Ovary (tissue), 7 donors: ENCODE measurements at regions not wholly inside any gene's neighbourhood (a gene's known extent, or its start where the extent isn't known, plus 50 kb on each side); places are given as distances from the start of the nearest gene placed in this dataset.

Experiments
- DNase-seq, 5 donors: peaks; one replicate each; pipeline ENCODE4 v3.0.0-alpha.2; 2019 to 2020
- H3K27ac ChIP-seq, 2 donors: fragments of 200-600 bp; one replicate each; pipeline versions ENCODE4 v1.5.1 to v1.8.0; 2019 to 2022
- H3K27me3 ChIP-seq: fragments of 200-600 bp; one replicate; pipeline ENCODE4 v1.8.0; 2022
- H3K36me3 ChIP-seq: fragments of 200-600 bp; sonication (generic); one replicate; pipeline ENCODE4 v1.5.1; 2019
- H3K4me1 ChIP-seq: one replicate; pipeline ENCODE4 v1.8.1; 2013; ENCODE audit warnings: mild to moderate bottlenecking, moderate library complexity; ENCODE audit not compliant: insufficient read depth
- H3K4me3 ChIP-seq: fragments of 200-600 bp; sonication (generic); one replicate; pipeline ENCODE4 v1.5.1; 2017
- H3K9me3 ChIP-seq, 2 donors: fragments of 200-600 bp in 1 of 2; sonication (generic) in 1 of 2; one replicate each; pipeline versions ENCODE4 v1.5.1 to v1.8.1; 2013 to 2019; ENCODE audit warnings: mild to moderate bottlenecking in 1 of 2, moderate library complexity in 1 of 2
- CTCF ChIP-seq, 3 donors: fragments of 450-650 bp in 2 of 3; fragments of 200-600 bp in 1 of 3; IDR thresholded peaks; one replicate each; pipeline versions ENCODE4 v1.5.1 to v1.8.0; 2016 to 2022; ENCODE audit warnings: antibody characterized with exemption in 3 of 3, mild to moderate bottlenecking in 1 of 3
- EP300 ChIP-seq: sonication (generic); formaldehyde crosslinking; IDR thresholded peaks from one replicate; pipeline ENCODE4 v1.6.1; 2017; ENCODE audit warnings: antibody characterized with exemption
- POLR2A ChIP-seq: fragments of 450-650 bp; IDR thresholded peaks from one replicate; pipeline ENCODE4 v1.6.1; 2017; ENCODE audit warnings: antibody characterized with exemption, mild to moderate bottlenecking, moderate library complexity
- WGBS, 3 donors: extraction: QIAGEN DNeasy Blood & Tissue Kit in 1 of 3; methylation state at CpG; one replicate each; pipeline versions ENCODE4 v1.1.5 to v1.1.7; 2013 to 2017; 5-methylcytosine and 5-hydroxymethylcytosine counted together
- intact Hi-C, 4 donors: fragments of 100-400 bp; cut with DNase I; formaldehyde crosslinking; loops; one replicate each; pipeline versions ENCODE4 v1.11.0 to v1.15.1; 2022 to 2023
- donor health status: DM: no; HTN: no; CAD: no; lungs with moderate emphysema.
- donor health status: DM: no; HTN: no; CAD: no.
- donor health status: Bipolar disorder and iron deficiency.
- donor health status: DM: no; HTN: no; CAD: no.
- donor health status: DM: yes; HTN: yes; CAD: no.

- Histone ChIP-seq H3K27ac (no peak overlapping the region), H3K9me3 (no peaks in the 10 kb centered on the region), H3K27me3 (no peaks in the 10 kb centered on the region), H3K36me3 (no peaks in the 10 kb centered on the region), H3K4me3 (no peak overlapping the region), H3K4me1 (no peaks in the 10 kb centered on the region)
- 51 to 72% (median 71%) methylated on average over 1 of the region's 1 CpG for WGBS, 3 donors
- intact Hi-C loops: no loop called here
- TF ChIP-seq CTCF (IDR thresholded peaks at IDR 0.05) (no peak), POLR2A (no peak), EP300 (no peak)
- DNase-seq: no peak
Observed at GRCh38 chr16:26526633-26527032, 540.1 kb upstream of the C16orf82 start.

GRCh38 chr16:26530584-26531289, 536.0 kb upstream of the C16orf82 start:
- TF ChIP-seq EP300 (no peak), CTCF (IDR thresholded peaks at IDR 0.05) (no peak), POLR2A (no peak)
- 44 to 59% (median 51%) methylated on average over 6 of the region's 6 CpGs for WGBS, 3 donors
- intact Hi-C loops: no loop called here
- Histone ChIP-seq H3K36me3 (no peaks in the 10 kb centered on the region), H3K4me3 (no peak overlapping the region), H3K27ac (no peak overlapping the region), H3K9me3 (no peaks in the 10 kb centered on the region), H3K27me3 (no peaks in the 10 kb centered on the region), H3K4me1 (no peaks in the 10 kb centered on the region)
- DNase-seq: no peak

GRCh38 chr16:26531290-26531730, 535.4 kb upstream of the C16orf82 start:
- no peaks in the 10 kb centered on the region for H3K27me3 ChIP-seq
- intact Hi-C loops: no loop called here
- DNase-seq: no peak
- TF ChIP-seq CTCF (IDR thresholded peaks at IDR 0.05): no peak
- no peak for TF ChIP-seq EP300
- TF ChIP-seq POLR2A: no peak
- 45 to 59% (median 52%) methylated on average over 4 of the region's 4 CpGs for WGBS, 3 donors
- H3K36me3 ChIP-seq: no peaks in the 10 kb centered on the region
- H3K9me3 ChIP-seq: no peaks in the 10 kb centered on the region
- no peaks in the 10 kb centered on the region for H3K4me1 ChIP-seq
- no peak overlapping the region for H3K27ac ChIP-seq
- H3K4me3 ChIP-seq: no peak overlapping the region

GRCh38 chr16:26532456-26532855, 534.3 kb upstream of the C16orf82 start:
- Histone ChIP-seq H3K27ac (no peak overlapping the region), H3K36me3 (no peaks in the 10 kb centered on the region), H3K9me3 (no peaks in the 10 kb centered on the region), H3K27me3 (no peaks in the 10 kb centered on the region), H3K4me3 (no peak overlapping the region), H3K4me1 (no peaks in the 10 kb centered on the region)
- TF ChIP-seq EP300 (no peak), CTCF (IDR thresholded peaks at IDR 0.05) (no peak), POLR2A (no peak)
- intact Hi-C loops: no loop called here
- WGBS, 3 donors: 70 to 83% (median 80%) methylated on average over 1 of the region's 1 CpG
- DNase-seq: no peak
